ENCODE measurements at regions not wholly inside any gene's neighbourhood (a gene's known extent, or its start where the extent isn't known, plus 50 kb on each side); places are given as distances from the start of the nearest gene placed in this dataset.
"Not testable (repeated sequence)": the region's sequence is repeated elsewhere in the genome, so short reads cannot be mapped to it uniquely, and the experiment has no call there.

DNA sequence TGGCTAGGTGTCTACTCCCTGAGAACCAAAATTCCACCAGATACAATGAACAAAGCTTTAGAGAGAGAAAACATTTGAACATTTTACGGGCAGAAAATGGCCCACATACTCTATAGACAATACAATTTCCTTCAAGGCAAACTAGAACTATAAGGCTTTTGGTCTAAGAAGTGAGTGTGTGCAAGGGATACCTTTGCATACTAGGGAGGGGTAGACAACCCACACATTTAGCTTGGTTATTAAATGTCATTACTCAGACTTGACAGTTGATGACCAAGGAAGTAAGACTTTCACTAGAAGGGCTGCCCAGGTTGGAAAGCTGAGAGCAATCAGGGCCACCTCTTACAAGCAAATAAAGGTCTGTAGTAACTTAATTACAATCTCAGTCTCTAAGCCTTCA is 64.0 kb upstream of the PLEKHM1 start:
- DNase-seq (ENCODE audit: low read depth) = not testable (repeated sequence)

DNA sequence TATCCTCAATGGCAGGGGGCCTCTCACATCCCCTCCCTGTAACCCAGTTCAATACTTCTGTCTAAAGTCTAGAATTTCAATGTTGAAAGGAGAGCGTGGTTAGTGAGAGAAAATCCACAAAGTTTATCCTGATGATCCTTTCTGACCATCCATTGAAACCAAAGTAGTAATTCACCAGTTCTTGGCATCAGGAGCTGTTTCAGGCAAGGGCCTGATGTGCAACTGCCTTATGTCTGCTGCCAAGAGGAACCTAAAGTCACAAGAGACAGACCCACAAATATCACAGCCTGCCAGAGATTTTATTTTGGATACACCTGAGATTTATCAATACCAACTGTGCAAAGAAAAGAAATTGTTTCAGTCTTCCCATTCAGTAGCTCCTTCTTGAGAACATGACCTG is 68.3 kb upstream of the PLEKHM1 start:
- not testable (repeated sequence) for DNase-seq (ENCODE audit: low read depth)

DNA sequence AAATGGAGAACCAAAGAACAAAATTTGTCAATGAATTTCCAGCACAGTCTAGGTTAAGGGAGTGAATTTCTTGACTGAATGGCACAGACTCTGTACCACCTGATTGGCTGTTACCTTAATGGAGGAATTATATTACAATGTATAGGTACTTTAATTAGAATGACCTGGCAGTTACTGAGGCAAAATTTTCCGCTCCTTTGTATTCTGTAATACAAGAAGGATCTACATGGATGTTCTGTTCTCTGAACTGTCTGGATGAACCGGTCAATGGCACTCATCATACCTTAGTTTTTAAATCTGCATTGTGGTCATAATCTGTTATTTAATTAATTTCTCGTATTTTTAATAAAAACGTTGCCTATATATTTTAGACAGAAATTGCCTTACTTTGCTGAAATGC is 72.3 kb upstream of the PLEKHM1 start:
- not testable (repeated sequence) for DNase-seq (ENCODE audit: low read depth)

DNA sequence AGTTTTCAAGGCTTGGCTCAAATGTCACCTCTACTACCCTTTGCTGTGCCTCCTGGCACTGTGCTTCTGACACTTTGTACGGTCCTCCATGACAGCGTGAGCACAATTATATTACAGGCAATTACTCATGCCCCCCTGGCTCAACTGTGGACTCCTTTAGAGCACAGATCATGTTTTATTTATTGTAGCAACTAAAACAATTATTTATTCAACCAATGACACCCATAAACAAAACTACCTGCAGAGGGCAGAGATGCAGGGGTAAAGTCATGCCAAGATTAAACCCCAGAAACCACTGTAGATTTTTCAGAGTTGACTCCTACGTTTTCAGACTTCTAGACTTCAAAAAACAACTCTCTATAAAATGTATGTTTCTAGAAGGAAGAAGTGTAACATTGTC is 72.8 kb upstream of the PLEKHM1 start:
- DNase-seq (ENCODE audit: low read depth) = not testable (repeated sequence)

DNA sequence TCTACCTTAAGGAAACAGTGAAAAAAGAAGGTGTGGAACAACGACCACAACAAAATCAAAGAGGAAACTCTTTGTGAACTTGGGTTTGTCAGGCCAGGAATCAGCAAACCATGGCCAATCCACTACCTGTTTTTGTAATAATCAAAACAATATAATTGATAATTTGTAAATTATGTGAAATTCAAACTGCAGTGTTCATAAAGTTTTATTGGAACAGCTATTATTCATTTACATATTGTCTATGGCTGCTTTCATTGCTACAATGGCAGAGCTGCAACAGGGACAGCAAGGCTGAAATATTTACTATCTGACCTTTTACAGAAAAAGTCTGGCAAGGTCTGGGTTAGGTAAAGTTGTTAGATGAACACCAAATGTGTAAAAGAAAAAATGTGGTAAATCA is 77.8 kb upstream of the PLEKHM1 start:
- DNase-seq (ENCODE audit: low read depth) = not testable (repeated sequence)

DNA sequence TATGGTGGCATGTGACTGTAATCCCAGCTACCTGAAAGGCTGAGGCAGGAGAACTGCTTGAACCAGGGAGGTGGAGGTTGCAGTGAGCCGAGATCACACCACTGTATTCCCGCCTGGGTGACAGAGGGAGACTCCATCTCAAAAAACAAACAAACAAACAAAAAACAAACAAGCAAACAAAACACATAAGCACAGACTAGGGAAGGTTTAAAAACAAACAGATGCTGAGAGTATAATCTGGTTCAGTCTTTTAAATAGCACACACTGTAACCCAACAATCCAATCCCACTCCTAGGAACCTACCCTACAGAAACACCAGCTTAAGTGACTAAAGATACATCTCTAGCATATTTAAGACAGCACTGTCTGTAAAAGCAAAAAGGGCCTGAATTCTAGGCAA is 82.8 kb upstream of the PLEKHM1 start:
- DNase-seq (ENCODE audit: low read depth) = not testable (repeated sequence)

DNA sequence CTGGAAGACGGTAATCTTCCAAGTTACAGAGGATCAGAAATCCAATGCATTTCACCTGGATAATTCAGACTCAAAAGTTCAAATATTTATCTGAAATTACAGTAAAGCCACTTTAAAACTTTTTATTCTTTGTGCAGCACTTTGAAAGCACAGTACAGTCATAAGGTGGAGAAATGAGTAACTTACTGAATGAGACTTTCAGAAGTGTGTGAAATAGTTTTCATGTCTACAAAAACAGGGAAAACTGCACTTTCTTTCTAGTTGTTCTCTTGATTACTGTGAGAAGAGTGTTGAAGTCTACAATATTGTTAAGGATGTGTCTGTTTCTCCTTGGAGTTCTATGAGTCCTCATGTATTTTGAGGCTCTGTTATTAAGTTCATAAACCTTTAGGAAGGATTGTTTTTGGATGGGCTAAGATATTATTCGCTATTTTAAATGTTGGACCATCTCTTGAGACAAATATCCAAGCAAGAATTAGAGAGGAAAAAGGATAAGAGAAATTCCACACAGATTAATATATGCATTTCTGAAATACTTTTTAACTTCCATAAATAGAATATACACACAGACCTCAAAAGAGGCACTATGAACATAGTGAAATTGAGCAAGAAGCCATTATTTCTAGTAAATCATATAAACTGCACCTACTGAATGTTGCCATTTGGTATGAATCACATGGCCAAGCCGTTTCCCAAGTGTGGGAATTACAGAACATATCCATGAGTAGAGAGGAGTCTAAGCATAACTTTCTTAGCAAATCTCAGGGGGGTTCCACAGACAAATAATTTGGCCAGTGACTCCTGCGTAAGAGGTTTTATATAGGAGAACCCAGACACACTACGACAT is 83.6 kb upstream of the PLEKHM1 start:
- no peak for DNase-seq (ENCODE audit: low read depth)

DNA sequence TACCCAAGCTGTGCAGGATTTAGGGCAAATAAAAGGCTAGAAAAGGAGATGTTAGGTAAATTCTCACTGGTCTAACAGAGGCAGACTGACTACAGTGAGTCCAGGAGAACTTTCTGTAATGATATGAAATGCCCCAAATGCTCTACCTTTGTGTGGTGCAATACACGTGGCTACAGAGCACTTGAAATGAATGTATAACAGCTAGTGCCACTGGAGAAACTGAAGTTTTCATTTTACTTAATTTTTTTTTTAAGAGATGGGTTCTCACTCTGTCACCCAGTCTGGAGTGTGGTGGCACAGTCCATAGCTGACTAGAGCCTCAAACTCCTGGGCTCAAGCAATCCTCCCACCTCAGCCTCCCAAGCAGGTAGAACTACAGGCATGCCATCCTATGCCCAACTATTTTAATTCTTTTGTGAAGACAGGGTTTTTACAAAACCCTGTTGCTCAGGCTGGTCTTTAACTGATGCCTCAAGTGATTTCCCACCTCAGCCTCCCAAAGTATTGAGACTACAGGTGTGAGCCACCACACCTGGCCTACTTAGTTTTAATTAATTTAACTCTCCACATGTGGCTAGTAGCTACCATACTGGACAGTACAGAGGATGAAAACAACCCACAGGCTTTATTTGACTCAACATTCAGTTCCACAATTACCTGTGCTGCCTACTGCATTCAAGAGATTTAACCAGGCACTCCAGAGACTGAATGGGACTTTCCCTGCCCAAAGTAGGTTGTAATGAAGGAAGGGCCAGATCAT is 84.8 kb upstream of the PLEKHM1 start:
- DNase-seq (ENCODE audit: low read depth) = no peak

DNA sequence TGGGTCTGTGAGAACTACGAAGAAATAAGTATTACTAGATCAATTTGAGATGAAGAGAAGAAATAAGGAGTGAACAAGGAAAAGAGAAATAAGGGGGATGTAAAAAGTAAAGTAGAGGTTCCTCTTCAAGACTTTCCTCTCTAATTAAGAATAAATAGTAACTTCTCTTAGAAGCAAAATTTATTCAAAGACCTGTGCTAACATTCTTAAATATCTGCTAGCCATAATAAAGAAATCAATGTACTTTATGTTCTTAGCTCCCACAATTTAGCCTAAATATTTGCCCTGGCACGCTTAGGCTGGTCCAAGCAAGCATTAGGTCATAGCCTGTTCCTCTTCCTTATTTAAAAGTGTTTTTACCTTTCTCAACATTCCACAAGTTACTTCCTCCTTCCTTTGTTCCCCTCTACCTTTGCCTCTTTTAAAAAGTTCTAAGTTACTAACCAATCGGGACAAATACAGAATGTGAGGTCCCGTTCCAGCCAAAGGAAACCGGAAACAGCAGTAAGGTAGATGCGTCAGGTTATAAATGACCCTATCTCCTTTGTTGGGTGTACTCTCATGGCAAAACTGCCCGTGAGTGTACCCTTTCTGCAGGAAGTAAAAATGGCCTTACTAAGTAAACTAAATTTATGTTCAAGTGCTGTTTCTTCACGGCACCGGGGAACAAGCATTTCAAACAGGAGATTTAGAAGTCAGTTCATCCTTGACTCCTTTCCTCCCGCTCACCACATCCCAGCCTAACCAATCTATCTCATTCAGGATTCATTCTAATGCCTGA is 86.2 kb upstream of the PLEKHM1 start:
- DNase-seq (ENCODE audit: low read depth) = not testable (repeated sequence)

DNA sequence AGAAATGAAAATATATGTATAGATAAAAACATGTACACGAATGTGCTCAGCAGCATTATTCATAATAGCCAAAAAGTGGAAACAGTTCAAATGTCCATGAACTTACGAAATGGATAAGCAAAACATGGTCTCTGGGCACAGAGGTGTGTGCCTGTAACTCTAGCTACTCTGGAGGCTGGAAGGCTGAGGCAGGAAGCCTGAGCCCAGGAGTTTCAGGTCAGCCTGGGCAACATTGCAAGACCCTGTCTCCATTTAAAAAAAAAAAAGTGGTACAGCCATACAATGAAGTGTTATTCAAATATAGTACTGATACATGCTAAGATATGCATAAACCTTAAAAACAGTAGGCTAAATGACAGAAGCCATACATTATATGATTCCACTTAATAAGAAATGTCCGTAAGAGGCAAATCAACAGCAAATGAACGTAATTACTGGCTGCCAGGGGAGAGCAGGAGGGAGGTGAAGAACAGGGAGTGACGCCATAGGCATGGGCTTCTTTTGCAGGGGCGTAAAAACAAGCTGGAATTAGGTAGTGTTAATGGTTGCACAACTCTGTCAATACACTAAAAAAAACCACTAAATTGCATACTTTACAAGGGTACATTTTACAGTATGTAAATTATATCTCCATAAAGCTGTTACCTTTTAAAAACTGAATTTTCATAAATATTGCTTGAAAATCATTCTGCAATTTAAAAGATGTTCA is 87.2 kb upstream of the PLEKHM1 start:
- DNase-seq (ENCODE audit: low read depth) = no peak

DNA sequence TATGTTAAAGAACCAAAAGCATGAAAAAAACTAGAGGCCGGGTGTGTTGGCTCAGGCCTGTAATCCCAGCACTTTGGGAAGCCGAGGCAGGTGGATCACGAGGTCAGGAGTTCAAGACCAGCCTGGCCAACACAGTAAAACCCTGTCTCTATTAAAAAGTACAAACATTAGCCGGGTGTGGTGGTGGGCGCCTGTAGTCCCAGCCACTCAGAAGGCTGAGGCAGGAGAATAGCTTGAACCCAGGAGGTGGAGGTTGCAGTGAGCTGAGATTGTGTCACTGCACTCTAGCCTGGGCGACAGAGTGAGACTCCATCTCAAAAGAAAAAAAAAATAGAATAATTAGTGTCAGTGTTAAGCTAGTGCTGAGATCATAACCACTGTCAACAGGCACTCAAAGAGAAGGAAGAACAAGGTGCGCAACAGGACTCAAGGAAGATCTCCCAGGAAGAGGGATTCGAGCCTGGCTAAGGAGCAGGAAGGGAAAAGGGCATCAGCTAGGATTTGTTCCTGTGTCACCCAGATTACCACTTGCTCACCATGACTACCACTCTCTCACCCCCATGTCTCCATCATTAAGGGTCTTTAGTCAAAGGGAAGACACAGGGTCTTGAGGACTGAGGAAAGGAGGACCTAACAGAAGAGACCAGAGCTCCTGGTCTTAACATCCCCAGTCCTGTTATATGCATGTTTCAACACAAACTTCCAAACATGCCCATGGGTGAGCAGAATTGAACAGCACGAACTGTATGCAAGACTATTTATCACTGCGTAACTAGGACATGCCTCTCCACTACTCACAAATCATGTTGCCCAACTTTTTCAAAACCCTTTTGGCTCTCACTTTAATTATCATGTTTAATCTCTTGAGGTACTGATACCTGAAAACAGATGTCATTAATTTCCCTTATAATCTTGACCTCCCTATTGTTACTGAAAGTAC is 88.3 kb upstream of the PLEKHM1 start:
- no peak for DNase-seq (ENCODE audit: low read depth)

DNA sequence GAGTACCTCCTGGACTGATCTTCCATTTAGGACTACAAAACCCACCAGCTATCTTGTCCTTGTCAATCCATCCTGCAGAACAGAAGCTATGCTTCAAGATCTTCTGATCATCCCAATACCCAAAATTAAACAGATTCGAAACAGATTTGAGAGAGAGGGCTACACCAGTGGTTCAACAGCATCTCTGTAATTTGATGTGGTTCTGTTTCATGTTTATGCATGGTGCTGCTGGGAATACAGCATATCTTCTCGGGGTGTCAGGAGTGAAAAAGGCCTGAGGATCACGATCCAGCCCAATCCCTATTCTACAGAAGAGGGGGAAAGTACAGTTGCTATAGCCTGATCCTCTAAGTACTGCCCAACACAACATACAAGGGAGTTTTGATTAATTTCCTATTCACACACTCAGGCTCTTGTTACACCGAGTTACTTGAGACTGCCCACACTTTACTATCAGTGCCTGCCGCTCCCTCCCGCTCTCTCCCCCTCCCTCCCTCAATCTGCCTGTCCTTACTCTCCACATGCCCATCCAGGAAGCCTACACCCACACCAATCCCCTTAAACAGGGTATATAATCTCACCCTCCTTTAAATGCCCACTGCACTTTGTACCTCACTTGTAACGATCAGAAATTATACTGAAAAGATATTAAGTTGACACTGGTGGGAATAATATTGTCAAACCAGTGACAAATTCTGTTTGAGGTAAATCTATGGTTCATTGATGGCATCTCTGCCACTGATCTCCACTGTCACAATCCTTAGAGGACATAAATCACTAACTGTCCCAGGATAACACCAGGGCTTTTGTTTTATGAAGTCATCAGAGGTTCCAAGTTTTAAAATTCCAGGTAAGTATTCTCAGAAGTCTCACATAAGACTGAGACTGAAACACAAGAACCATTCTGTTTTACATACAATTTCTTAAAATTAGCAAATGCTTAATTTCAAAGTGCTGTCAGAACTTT is 89.3 kb upstream of the PLEKHM1 start:
- DNase-seq (ENCODE audit: low read depth) = no peak

DNA sequence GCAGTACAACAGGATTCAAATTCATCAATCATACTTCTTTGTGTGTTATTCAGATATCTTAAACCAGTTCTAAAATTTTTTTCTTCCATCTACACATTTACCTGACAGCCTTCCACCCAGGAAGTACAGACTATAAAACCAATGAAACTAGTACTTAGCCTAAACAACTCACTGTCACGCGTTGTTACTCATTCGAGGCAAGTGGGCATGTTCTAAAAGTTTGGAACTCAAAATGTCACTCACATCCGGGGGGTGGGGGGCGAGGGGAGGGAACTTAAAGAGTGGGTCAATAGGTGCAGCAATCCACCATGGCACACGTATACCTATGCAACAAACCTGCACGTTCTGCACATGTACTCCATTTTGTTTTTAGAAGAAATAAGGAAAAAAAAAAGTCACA is 90.4 kb upstream of the PLEKHM1 start:
- no peak for DNase-seq (ENCODE audit: low read depth)

DNA sequence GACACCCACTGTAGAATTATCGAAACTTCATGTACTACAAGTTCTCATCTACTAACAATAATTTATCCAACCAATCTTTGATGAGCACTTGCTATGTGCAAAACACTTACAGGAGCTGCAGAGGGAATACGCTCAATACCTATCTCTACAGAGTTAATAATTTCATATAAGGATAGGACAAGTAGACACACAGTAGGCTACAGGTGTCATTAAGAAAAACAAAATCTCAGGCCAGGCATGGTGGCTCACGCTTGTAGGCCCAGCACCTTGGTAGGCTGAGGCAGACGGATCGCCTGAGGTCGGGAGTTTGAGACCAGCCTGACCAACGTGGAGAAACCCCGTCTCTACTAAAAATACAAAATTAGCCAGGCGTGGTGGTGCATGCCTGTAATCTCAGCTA is 91.3 kb upstream of the PLEKHM1 start:
- DNase-seq (ENCODE audit: low read depth) = no peak

DNA sequence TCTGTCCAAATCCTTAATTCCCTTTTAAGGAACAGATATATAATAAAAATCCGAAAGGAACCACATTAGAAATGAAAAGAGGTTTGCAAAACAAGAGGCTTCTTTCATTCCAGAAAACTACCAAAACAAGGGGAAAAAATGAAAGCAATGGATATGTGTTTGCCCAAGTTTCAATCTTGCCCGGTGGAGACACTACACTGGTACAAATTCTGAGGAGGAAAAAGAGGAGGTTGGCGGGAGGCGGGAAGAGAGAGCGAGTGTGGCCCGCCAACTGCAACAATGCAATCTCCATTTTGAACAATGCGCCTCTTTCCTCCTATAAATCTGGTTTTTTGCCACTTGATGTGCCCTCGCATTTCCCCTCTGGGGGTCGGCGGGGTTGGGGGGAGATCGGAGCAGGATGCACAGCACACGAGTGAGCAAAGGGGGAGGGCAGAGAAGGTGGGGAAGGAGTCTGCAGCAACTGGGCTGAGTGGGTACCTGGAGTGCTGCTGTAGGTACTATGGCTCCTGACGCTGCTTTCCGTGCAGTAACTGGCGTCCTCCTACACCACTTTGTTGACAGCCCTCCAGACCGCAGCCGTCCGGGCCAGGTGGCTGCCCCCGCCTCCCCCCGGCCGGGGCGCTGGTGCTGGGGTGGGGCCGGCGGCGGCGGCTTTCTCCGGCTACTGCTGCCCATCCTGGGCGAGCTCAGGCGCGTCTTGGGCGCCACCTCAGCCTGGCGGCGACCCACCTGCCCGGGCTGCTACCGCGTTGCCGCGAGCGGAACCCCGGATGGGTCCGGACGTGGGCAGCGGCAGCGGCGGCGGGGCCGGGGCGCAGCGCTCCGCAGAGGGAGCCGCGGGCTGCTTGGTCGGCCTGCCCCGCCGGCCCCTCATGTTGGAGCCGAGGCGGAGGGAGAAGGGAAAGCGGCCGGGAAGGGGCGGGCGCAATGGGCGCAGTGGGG is 93.8 kb upstream of the PLEKHM1 start:
- peak; percentile 54 for DNase-seq (ENCODE audit: low read depth)

DNA sequence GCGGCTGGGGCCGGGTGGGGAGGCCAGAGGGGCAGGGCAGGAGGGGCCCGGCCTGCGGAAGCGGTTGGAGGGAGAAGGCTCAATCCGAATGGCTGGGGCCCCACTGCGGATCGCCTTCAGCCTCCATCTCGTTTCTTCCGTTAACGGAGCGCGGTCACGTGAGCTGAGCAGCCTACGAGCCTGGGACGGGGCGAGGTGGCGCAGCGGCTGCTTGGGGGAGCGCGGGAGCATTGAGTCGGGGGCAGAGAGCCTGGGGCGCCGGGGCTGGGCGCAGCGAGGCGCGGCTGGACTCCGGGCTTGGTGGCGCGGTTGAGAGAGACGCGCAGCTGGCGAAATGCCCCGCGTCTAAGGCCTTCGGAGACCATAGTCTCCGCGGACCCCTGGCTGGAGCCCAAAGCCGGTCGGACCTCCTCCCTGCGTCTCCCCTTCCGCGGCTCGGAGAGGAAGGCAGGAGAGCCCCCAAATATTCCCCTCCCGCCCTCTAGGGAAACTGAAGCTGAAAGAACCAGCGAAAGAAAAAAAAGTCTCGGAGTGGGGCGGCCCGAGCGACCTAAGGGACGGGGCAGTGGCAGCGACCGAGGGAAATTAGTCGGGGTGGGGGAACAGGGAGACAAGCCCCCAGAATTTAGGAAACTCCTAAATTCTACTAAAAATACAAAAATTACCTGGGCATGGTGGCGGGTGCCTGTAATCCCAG is 94.7 kb upstream of the PLEKHM1 start:
- DNase-seq (ENCODE audit: low read depth) = peak; percentile 78

DNA sequence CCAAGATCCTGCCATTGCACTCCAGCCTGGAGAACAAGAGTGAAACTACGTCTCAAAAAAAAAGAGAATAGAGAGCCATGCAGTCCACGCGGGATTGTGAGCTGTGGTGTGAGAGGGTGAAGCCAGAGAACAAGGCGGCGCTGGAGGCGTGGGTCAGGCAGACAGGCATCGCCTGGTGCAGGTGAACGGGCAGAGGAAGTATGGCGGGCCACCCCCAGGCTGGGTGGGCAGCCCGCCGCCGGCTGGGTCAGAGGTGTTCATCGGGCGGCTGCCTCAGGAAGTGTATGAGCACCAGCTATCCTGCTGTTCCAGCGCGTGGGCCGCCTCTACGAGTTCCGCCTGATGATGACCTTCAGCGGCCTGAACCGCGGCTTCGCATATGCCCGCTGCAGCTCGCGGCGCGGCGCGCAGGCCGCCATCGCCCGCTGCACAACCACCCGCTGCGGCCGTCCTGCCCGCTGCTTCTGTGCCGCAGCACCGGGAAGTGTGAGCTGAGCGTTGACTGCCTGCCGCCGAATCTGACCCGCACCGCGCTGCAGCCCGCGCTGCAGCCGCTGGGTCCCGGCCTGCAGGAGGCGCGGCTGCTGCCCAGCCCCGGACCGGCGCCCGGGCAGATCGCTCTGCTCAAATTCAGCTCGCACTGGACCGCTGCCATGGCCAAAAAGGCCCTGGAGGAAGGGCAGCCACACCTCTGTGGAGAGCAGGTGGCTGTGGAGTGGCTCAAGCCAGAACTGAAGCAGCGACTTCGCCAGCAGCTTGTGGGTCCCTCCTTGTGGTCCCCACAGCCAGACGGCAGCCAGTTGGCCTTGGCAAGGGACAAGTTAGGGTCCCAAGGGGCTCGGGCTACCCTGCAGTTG is 95.5 kb upstream of the PLEKHM1 start:
- peak; percentile 17 for DNase-seq (ENCODE audit: low read depth)

Data from activated T-helper 9 cell treated with anti-CD3 and anti-CD28 coated beads, Interleukin-2, amount 50 U/mL, for 16 hours (primary cell).